H9 (cell line): ENCODE measurements at regions not wholly inside any gene's neighbourhood (a gene's known extent, or its start where the extent isn't known, plus 50 kb on each side); places are given as distances from the start of the nearest gene placed in this dataset.

ENCODE experiments used
- DNase-seq: peaks from one replicate; pipeline ENCODE4 v3.0.0-alpha.2; 2017
- H2AFZ ChIP-seq: one replicate; pipeline ENCODE4 v1.6.1; 2013; ENCODE audit warnings: mild to moderate bottlenecking, low read length, control low read depth, moderate library complexity
- H2AK5ac ChIP-seq: 2 replicates; pipeline ENCODE4 v1.6.1; 2013; ENCODE audit warnings: low read length, control low read depth, mixed read lengths; ENCODE audit not compliant: insufficient read length
- H2BK120ac ChIP-seq: one replicate; pipeline ENCODE4 v1.6.1; 2013; ENCODE audit warnings: low read depth, mild to moderate bottlenecking, low read length, control low read depth, inconsistent platforms; ENCODE audit not compliant: poor library complexity, severe bottlenecking
- H2BK12ac ChIP-seq: 2 replicates; pipeline ENCODE4 v1.6.1; 2013; ENCODE audit warnings: low read length, control low read depth, mixed read lengths, low read depth; ENCODE audit not compliant: insufficient read length
- H2BK15ac ChIP-seq: 2 replicates; pipeline ENCODE4 v1.6.1; 2013; ENCODE audit warnings: low read depth, low read length, control low read depth
- H2BK20ac ChIP-seq: one replicate; pipeline ENCODE4 v1.6.1; 2013; ENCODE audit warnings: low read depth, mild to moderate bottlenecking, low read length, control low read depth, inconsistent platforms; ENCODE audit not compliant: poor library complexity, severe bottlenecking
- H2BK5ac ChIP-seq: 2 replicates; pipeline ENCODE4 v1.6.1; 2013; ENCODE audit warnings: low read length, control low read depth, mixed read lengths; ENCODE audit not compliant: insufficient read length
- H3K14ac ChIP-seq: 2 replicates; pipeline ENCODE4 v1.6.1; 2013; ENCODE audit warnings: low read length, control low read depth; ENCODE audit not compliant: insufficient read depth
- H3K18ac ChIP-seq: 2 replicates; pipeline ENCODE4 v1.6.1; 2013; ENCODE audit warnings: low read depth, mild to moderate bottlenecking, mixed read lengths, low read length, control low read depth; ENCODE audit not compliant: insufficient read length
- H3K23ac ChIP-seq: 2 replicates; pipeline ENCODE4 v1.6.1; 2013; ENCODE audit warnings: low read length, control low read depth, mixed read lengths, low read depth; ENCODE audit not compliant: insufficient read length
- H3K23me2 ChIP-seq: 2 replicates; pipeline ENCODE4 v1.6.1; 2013; ENCODE audit warnings: low read depth, mild to moderate bottlenecking, mixed read lengths, low read length, control low read depth; ENCODE audit not compliant: insufficient read length, poor library complexity, severe bottlenecking
- H3K27ac ChIP-seq: 2 replicates; pipeline ENCODE4 v1.5.1; 2013; ENCODE audit warnings: low read length, control low read depth, mixed read lengths, low read depth; ENCODE audit not compliant: insufficient read length
- H3K27me3 ChIP-seq: 2 replicates; pipeline ENCODE4 v1.6.1; 2013; ENCODE audit warnings: low read length, control low read depth, inconsistent platforms; ENCODE audit not compliant: insufficient read depth
- H3K4ac ChIP-seq: 2 replicates; pipeline ENCODE4 v1.6.1; 2013; ENCODE audit warnings: low read depth, mild to moderate bottlenecking, control low read depth, inconsistent platforms, low read length, moderate library complexity
- H3K4me1 ChIP-seq: 2 replicates; pipeline ENCODE4 v1.6.1; 2013; ENCODE audit warnings: low read length, control low read depth, inconsistent platforms; ENCODE audit not compliant: insufficient read depth
- H3K4me2 ChIP-seq: 2 replicates; pipeline ENCODE4 v1.6.1; 2013; ENCODE audit warnings: low read length, control low read depth, mixed read lengths; ENCODE audit not compliant: insufficient read length, insufficient read depth
- H3K56ac ChIP-seq: 2 replicates; pipeline ENCODE4 v1.6.1; 2013; ENCODE audit warnings: low read depth, mild to moderate bottlenecking, mixed read lengths, low read length, control low read depth; ENCODE audit not compliant: insufficient read length
- H3K79me1 ChIP-seq: 2 replicates; pipeline ENCODE4 v1.6.1; 2013; ENCODE audit warnings: low read depth, mild to moderate bottlenecking, moderate library complexity, low read length, control low read depth, inconsistent platforms; ENCODE audit not compliant: insufficient read depth, poor library complexity, severe bottlenecking
- H3K79me2 ChIP-seq: 2 replicates; pipeline ENCODE4 v1.6.1; 2013; ENCODE audit warnings: low read length, control low read depth, inconsistent platforms; ENCODE audit not compliant: insufficient read depth
- H3K9ac ChIP-seq: 2 replicates; pipeline ENCODE4 v1.6.1; 2013; ENCODE audit warnings: low read length, control low read depth, mixed read lengths; ENCODE audit not compliant: insufficient read length; ENCODE audit errors: extremely low read depth
- H3K9me3 ChIP-seq: one replicate; pipeline ENCODE4 v1.6.1; 2013; ENCODE audit warnings: low read depth, low read length, inconsistent platforms; ENCODE audit not compliant: control insufficient read depth
- H3T11ph ChIP-seq: one replicate; pipeline ENCODE4 v1.6.1; 2013; ENCODE audit warnings: mild to moderate bottlenecking, low read length, control low read depth, inconsistent platforms
- H4K20me1 ChIP-seq: one replicate; pipeline ENCODE4 v1.6.1; 2013; ENCODE audit not compliant: control insufficient read depth, insufficient read length, insufficient read depth
- H4K5ac ChIP-seq: 2 replicates; pipeline ENCODE4 v1.6.1; 2013; ENCODE audit warnings: low read depth, mild to moderate bottlenecking, mixed read lengths, low read length, control low read depth; ENCODE audit not compliant: insufficient read length
- H4K8ac ChIP-seq: replicated peaks from 2 replicates; pipeline ENCODE4 v1.6.1; 2013; ENCODE audit warnings: low read length, control low read depth, mixed read lengths, low read depth; ENCODE audit not compliant: insufficient read length
- H4K91ac ChIP-seq: 2 replicates; pipeline ENCODE4 v1.6.1; 2013; ENCODE audit warnings: low read depth, mild to moderate bottlenecking, moderate library complexity, mixed read lengths, low read length, control low read depth; ENCODE audit not compliant: insufficient read length
- H3K27ac Mint-ChIP-seq, 3 experiments: 2 replicates in 2 of 3; 3 replicates in 1 of 3; pipeline ENCODE4 v1.8.0; 2020 to 2021; ENCODE audit warnings: mixed read lengths in 3 of 3, mild to moderate bottlenecking in 1 of 3, moderate library complexity in 1 of 3
- H3K27me3 Mint-ChIP-seq: 2 replicates; pipeline ENCODE4 v1.8.0; 2021; ENCODE audit warnings: low read depth, mild to moderate bottlenecking, moderate library complexity, mixed read lengths
- H3K36me3 Mint-ChIP-seq, 3 experiments: 2 replicates in 2 of 3; 3 replicates in 1 of 3; pipeline ENCODE4 v1.8.0; 2020 to 2021; ENCODE audit warnings: low read depth in 3 of 3, mixed read lengths in 3 of 3; ENCODE audit not compliant: insufficient read depth in 1 of 3
- H3K4me1 Mint-ChIP-seq, 2 experiments: 2 replicates each; pipeline ENCODE4 v1.8.0; 2020; ENCODE audit warnings: mixed read lengths in 2 of 2
- H3K4me3 Mint-ChIP-seq, 2 experiments: 2 replicates in 1 of 2; 3 replicates in 1 of 2; pipeline ENCODE4 v1.8.0; 2020 to 2021; ENCODE audit warnings: mild to moderate bottlenecking in 2 of 2, mixed read lengths in 2 of 2, moderate library complexity in 1 of 2
- H3K9me3 Mint-ChIP-seq, 2 experiments: 2 replicates in 1 of 2; 3 replicates in 1 of 2; pipeline ENCODE4 v1.8.0; 2020; ENCODE audit warnings: mild to moderate bottlenecking in 2 of 2, mixed read lengths in 2 of 2, moderate library complexity in 1 of 2
- WGBS: extraction: QIAGEN DNeasy Blood & Tissue Kit; methylation state at CpG from one replicate; pipeline ENCODE4 v1.1.7; 2013; ENCODE audit warnings: missing lambda C conversion rate, low lambda C conversion rate, mixed read lengths; ENCODE audit not compliant: insufficient read length; ENCODE audit errors: extremely low coverage; 5-methylcytosine and 5-hydroxymethylcytosine counted together
- TF ChIP-seq, protein P1 (sequence below): fragments of 200-600 bp; sonication (generic); conservative IDR thresholded peaks from 3 replicates; pipeline ENCODE4 v1.8.0; 2021; ENCODE audit warnings: antibody characterized with exemption, mild to moderate bottlenecking

DNA sequence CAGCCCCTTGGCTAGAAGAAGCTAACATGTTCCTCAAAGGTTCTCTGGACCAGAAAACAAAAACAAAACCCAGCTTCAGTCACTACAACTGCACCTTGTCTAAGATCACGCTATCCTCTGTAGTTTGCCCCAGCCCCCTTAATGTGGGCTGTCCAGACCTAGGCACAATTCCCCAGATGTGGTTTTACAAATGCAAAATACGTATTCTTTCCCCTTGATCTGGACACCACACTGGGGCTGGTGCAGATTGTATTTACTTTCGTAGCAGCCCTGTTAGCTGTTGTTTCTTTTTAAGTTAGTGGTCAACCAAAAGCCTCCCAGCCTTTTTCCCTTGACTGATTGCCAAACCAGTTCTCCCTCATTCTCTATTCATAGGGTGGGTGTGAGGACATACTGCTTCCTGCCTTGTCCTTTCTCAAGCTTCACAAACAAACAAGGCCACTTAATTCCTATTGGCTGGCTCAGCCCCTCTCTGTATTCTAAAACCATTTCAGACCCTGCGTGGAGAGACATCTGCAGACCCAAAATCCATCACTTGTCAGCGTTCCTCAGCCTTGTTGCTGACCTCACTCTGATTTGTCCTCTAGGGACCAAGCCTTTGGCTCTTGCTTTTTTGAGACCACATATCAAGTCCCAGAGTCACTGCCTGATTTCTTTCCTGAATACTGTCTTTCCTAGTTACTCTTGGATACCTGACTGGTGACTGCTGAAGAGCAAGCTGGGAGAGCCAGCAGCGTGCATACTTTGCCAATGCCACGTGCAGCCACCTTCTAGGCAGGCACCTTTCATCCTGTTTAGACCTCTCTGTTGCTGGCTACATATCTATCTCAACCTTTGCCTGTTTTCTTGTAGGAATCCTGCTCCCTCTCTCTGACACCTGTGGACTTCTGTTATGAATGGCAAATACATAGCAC lies 96.4 kb upstream of the RAB3GAP2 start:
- no peak overlapping the region for H4K5ac ChIP-seq
- no peak overlapping the region for H4K8ac ChIP-seq
- Mint-ChIP-seq H3K36me3 (peaks cover 0 to 3% (median 0%) of the 10 kb centered on the region in 3 experiments; a peak in 1 of 7 replicates), H3K27ac (peak overlapping the region; percentile 30 to 83 (median 50); a peak in 4 of 7 replicates), H3K9me3 (peaks cover 0 to 4% of the 10 kb centered on the region in 2 experiments; a peak in 1 of 5 replicates), H3K4me1 (peaks cover 28 to 32% of the 10 kb centered on the region in 2 experiments), H3K27me3 (no peaks in the 10 kb centered on the region), H3K4me3 (no peak overlapping the region)
- TF ChIP-seq, protein P1, sequence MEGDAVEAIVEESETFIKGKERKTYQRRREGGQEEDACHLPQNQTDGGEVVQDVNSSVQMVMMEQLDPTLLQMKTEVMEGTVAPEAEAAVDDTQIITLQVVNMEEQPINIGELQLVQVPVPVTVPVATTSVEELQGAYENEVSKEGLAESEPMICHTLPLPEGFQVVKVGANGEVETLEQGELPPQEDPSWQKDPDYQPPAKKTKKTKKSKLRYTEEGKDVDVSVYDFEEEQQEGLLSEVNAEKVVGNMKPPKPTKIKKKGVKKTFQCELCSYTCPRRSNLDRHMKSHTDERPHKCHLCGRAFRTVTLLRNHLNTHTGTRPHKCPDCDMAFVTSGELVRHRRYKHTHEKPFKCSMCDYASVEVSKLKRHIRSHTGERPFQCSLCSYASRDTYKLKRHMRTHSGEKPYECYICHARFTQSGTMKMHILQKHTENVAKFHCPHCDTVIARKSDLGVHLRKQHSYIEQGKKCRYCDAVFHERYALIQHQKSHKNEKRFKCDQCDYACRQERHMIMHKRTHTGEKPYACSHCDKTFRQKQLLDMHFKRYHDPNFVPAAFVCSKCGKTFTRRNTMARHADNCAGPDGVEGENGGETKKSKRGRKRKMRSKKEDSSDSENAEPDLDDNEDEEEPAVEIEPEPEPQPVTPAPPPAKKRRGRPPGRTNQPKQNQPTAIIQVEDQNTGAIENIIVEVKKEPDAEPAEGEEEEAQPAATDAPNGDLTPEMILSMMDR = no peak
- H2BK5ac ChIP-seq = no peak overlapping the region
- H3T11ph ChIP-seq = no peak overlapping the region
- no peaks in the 10 kb centered on the region for H3K79me1 ChIP-seq
- H2BK12ac ChIP-seq = no peak overlapping the region
- no peak overlapping the region for H3K9ac ChIP-seq
- H2BK20ac ChIP-seq = no peak overlapping the region
- no peak overlapping the region for H3K56ac ChIP-seq
- H3K79me2 ChIP-seq = no peaks in the 10 kb centered on the region
- no peak overlapping the region for H2AFZ ChIP-seq
- H3K23ac ChIP-seq = no peak overlapping the region
- no peak overlapping the region for H4K91ac ChIP-seq
- no peaks in the 10 kb centered on the region for H3K9me3 ChIP-seq
- no peak overlapping the region for H3K27ac ChIP-seq
- H3K4me1 ChIP-seq = peaks cover 12% of the 10 kb centered on the region
- H2BK15ac ChIP-seq = no peak overlapping the region
- H3K18ac ChIP-seq = no peak overlapping the region
- H2AK5ac ChIP-seq = no peak overlapping the region
- DNase-seq = peak; percentile 38
- no peaks in the 10 kb centered on the region for H3K23me2 ChIP-seq
- WGBS = no CpG with 5 or more reads among the region's 7 CpGs
- no peak overlapping the region for H3K4me2 ChIP-seq
- H3K4ac ChIP-seq = no peak overlapping the region
- H3K27me3 ChIP-seq = no peaks in the 10 kb centered on the region
- H4K20me1 ChIP-seq = no peaks in the 10 kb centered on the region
- H2BK120ac ChIP-seq = no peak overlapping the region
- H3K14ac ChIP-seq = no peak overlapping the region
